ENCODE measurements at regions not wholly inside any gene's neighbourhood (a gene's known extent, or its start where the extent isn't known, plus 50 kb on each side); places are given as distances from the start of the nearest gene placed in this dataset.

DNA sequence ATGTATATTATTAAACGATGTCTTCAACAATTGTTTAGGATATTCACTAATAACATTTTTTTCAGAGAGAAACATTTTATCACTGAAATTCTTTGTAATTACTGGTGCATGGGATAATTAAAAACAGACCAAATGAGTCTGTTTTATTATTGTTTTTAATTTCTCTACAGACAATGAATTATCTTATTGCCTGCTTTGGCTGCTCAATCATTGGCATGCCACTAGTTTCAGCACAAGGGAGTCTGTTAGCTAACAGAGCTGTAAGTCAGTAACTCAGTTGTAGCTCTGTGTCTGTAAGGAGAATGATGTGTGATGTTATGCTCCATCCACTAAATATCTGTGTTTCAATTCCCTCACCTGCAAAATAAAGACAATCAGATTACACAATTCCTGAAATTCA is 443.9 kb downstream of the PRR16 start:
- no peak overlapping the region for H3K4me3 ChIP-seq (ENCODE audit: low read length)
- TF ChIP-seq, protein P1, sequence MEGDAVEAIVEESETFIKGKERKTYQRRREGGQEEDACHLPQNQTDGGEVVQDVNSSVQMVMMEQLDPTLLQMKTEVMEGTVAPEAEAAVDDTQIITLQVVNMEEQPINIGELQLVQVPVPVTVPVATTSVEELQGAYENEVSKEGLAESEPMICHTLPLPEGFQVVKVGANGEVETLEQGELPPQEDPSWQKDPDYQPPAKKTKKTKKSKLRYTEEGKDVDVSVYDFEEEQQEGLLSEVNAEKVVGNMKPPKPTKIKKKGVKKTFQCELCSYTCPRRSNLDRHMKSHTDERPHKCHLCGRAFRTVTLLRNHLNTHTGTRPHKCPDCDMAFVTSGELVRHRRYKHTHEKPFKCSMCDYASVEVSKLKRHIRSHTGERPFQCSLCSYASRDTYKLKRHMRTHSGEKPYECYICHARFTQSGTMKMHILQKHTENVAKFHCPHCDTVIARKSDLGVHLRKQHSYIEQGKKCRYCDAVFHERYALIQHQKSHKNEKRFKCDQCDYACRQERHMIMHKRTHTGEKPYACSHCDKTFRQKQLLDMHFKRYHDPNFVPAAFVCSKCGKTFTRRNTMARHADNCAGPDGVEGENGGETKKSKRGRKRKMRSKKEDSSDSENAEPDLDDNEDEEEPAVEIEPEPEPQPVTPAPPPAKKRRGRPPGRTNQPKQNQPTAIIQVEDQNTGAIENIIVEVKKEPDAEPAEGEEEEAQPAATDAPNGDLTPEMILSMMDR (conservative IDR thresholded peaks at IDR 0.05; ENCODE audit: low read depth, low read length): no peak
- DNase-seq (ENCODE audit: low read depth): no peak

DNA sequence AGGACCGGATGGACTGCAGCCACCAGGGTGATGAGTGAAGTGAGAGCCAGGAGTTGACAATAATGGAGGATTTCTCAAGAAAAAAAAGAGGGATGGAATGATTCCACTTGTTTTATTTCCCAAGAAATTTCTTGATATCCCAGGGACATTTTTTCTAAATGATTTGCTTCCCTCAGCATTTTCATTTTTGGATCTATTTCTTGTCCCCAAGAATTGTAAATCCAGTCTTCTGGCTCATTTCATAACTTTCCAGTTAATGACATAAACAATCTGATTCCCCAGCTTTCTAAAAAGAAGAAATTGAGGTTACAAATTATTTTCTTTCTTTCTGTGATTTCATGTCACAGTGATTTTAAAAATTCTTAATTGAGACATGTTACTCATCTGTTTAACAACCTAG is 446.5 kb downstream of the PRR16 start:
- DNase-seq (ENCODE audit: low read depth): no peak
- TF ChIP-seq, protein P1 (conservative IDR thresholded peaks at IDR 0.05; ENCODE audit: low read depth, low read length): no peak
- H3K4me3 ChIP-seq (ENCODE audit: low read length): no peak overlapping the region

DNA sequence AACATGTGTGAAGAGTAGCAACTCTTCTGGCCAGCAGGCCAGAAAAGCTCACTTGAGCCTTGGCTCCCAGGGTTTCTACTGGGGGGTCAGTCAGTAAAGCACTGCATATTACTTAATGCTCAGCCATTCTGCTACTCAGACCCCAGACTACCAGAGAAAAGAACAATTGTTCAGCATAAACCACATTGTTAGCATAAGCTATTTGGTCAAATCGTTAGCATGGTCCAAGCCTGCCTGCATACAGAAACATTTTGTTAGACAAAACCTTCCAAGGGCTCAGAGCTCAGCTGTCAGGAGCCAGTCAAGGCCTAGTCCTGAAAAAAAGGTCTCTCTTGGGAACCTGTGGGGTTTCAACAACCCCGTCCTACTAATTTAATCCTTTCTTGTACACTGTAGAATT is 449.3 kb downstream of the PRR16 start:
- DNase-seq (ENCODE audit: low read depth): no peak
- TF ChIP-seq, protein P1 (conservative IDR thresholded peaks at IDR 0.05; ENCODE audit: low read depth, low read length): no peak
- H3K4me3 ChIP-seq (ENCODE audit: low read length): no peak overlapping the region

DNA sequence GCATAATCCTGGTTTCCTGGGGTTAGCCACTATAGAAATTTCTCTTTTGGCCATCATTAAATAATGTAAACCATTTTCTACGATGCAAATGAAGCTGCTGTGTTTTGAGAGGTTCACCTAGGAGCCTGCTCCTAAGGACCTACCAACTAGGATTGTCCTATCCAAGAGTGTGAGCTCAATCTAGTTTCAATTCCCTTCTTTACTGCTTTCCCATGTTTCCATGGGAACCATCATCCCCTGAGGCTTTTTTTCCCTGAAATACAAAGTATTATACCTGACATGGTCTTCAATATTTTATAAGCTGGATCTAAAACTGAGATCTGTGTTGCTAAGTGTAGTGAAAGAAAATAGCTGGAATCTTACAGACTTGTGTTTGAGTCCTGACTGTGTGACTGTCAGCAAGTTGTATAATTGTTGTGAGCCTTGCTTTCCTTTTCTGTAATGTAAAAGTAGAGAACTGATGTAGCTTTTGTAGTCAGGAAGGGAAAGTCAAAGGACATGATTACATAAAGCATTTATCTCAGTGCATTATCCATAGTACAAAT is 453.2 kb downstream of the PRR16 start:
- H3K4me3 ChIP-seq (ENCODE audit: low read length): no peak overlapping the region
- TF ChIP-seq, protein P1 (conservative IDR thresholded peaks at IDR 0.05; ENCODE audit: low read depth, low read length): no peak
- DNase-seq (ENCODE audit: low read depth): no peak

DNA sequence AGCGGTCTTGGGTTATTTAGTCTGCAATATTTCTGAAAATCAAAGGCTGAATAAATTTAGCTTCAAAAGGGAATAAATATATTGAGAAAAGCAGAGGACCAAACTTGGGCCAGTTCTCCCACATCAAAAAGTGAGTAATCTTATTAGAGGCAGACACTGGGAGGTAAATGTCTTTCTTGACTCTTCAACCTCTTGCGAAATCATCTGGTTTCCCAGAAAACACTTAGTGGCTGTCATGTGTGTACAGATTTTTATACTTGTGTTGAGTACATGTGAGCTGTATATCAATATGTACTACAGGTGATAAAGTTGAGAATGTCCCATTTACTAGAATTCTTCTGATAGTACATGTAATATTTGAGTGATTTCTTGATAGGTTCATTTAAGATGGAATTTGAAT is 454.9 kb downstream of the PRR16 start:
- TF ChIP-seq, protein P1 (conservative IDR thresholded peaks at IDR 0.05; ENCODE audit: low read depth, low read length): no peak
- no peak overlapping the region for H3K4me3 ChIP-seq (ENCODE audit: low read length)
- DNase-seq (ENCODE audit: low read depth): no peak

DNA sequence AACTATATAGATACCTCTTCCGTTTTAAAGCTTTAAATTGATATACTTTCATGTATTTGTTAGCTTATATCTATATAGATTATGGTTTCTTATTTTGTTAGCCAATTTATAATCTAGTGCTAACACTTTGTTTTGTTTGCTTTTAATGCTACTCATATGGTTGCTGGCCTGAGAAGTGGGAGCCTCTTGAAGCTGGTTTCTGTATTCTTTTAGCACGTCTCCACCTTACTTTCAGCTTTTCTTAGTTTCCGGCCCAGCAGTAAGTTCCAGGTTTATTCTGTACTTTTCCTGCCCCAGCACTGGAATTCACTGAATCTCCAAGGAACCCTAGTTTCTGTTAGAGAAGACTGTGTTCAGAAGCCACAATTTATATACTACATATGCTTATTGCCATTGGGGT is 458.9 kb downstream of the PRR16 start:
- DNase-seq (ENCODE audit: low read depth): no peak
- H3K4me3 ChIP-seq (ENCODE audit: low read length): no peak overlapping the region
- TF ChIP-seq, protein P1 (conservative IDR thresholded peaks at IDR 0.05; ENCODE audit: low read depth, low read length): no peak

DNA sequence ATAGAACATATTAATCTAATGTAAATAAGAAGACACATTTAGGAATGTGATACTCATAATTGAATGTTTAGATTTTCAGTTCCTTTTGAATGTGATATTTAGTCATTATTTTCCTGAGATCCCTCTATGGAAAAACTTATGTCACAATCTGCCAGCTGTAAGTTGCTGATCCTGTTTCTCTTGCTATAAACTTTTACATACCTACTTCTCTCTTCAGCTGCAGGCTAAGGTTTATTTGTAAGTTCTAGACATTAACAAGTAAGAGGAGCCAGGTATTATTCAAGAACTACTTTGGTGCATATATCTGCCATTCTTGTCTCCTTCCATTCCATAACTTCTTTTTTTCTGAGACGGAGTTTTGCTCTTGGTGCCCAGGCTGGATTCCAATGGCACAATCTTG is 462.4 kb downstream of the PRR16 start:
- DNase-seq (ENCODE audit: low read depth): no peak
- H3K4me3 ChIP-seq (ENCODE audit: low read length): no peak overlapping the region
- TF ChIP-seq, protein P1 (conservative IDR thresholded peaks at IDR 0.05; ENCODE audit: low read depth, low read length): no peak
